Natural killer cell (primary cell): ENCODE measurements at regions not wholly inside any gene's neighbourhood (a gene's known extent, or its start where the extent isn't known, plus 50 kb on each side); places are given as distances from the start of the nearest gene placed in this dataset.

Experiments
- ATAC-seq, 3 donors: fragments of 150-1000 bp in 2 of 3; fragments of 200-7000 bp in 1 of 3; cut with Tn5 transposase; 1 replicate in 1 of 3; 2 replicates in 2 of 3; pipeline ENCODE4 v1.10.0; 2021; ENCODE audit warnings: mild to moderate bottlenecking in 2 of 3, moderate library complexity in 2 of 3
- DNase-seq, 2 donors: peaks; one replicate each; pipeline versions ENCODE4 v3.0.0 to v3.0.0-alpha.2; 2013 to 2021; ENCODE audit warnings: mixed read lengths in 1 of 2
- H3K27ac ChIP-seq: one replicate; pipeline ENCODE4 v1.5.1; 2013; ENCODE audit warnings: mild to moderate bottlenecking, low read length
- H3K27me3 ChIP-seq: one replicate; pipeline ENCODE4 v1.6.1; 2013; ENCODE audit warnings: low read length; ENCODE audit not compliant: control insufficient read depth, insufficient read depth
- H3K36me3 ChIP-seq: one replicate; pipeline ENCODE4 v1.6.1; 2013; ENCODE audit warnings: low read length; ENCODE audit not compliant: control insufficient read depth, insufficient read depth
- H3K4me1 ChIP-seq: one replicate; pipeline ENCODE4 v1.6.1; 2013; ENCODE audit warnings: low read length; ENCODE audit not compliant: control insufficient read depth, insufficient read depth
- H3K4me3 ChIP-seq: one replicate; pipeline ENCODE4 v1.5.1; 2013; ENCODE audit warnings: low read length
- H3K9me3 ChIP-seq: one replicate; pipeline ENCODE4 v1.6.1; 2013; ENCODE audit warnings: low read length; ENCODE audit not compliant: control insufficient read depth, insufficient read depth
- H3K27ac Mint-ChIP-seq, 2 donors: one replicate each; pipeline ENCODE4 v1.8.0; 2022; ENCODE audit warnings: mild to moderate bottlenecking in 2 of 2, mixed read lengths in 2 of 2, moderate library complexity in 1 of 2
- H3K27me3 Mint-ChIP-seq, 2 donors: one replicate each; pipeline ENCODE4 v1.8.0; 2022; ENCODE audit warnings: low read depth in 2 of 2, mixed read lengths in 2 of 2
- H3K36me3 Mint-ChIP-seq: one replicate; pipeline ENCODE4 v1.8.0; 2022; ENCODE audit warnings: mixed read lengths
- H3K4me1 Mint-ChIP-seq, 2 donors: one replicate each; pipeline ENCODE4 v1.8.0; 2022; ENCODE audit warnings: mixed read lengths in 2 of 2
- H3K4me3 Mint-ChIP-seq: one replicate; pipeline ENCODE4 v1.8.0; 2022; ENCODE audit warnings: mild to moderate bottlenecking, moderate library complexity, mixed read lengths
- H3K9me3 Mint-ChIP-seq, 2 donors: one replicate each; pipeline ENCODE4 v1.8.0; 2022; ENCODE audit warnings: mixed read lengths in 2 of 2
- CTCF ChIP-seq: fragments of 200-600 bp; IDR thresholded peaks from one replicate; pipeline ENCODE4 v1.8.0; 2022; ENCODE audit warnings: antibody characterized with exemption
- WGBS: methylation state at CpG from one replicate; pipeline ENCODE4 v1.1.7; 2013; ENCODE audit warnings: missing lambda C conversion rate; ENCODE audit not compliant: insufficient coverage; 5-methylcytosine and 5-hydroxymethylcytosine counted together
- intact Hi-C: fragments of 100-400 bp; cut with micrococcal nuclease; formaldehyde crosslinking; loops from one replicate; pipeline ENCODE4 v1.14.2; 2022

DNA sequence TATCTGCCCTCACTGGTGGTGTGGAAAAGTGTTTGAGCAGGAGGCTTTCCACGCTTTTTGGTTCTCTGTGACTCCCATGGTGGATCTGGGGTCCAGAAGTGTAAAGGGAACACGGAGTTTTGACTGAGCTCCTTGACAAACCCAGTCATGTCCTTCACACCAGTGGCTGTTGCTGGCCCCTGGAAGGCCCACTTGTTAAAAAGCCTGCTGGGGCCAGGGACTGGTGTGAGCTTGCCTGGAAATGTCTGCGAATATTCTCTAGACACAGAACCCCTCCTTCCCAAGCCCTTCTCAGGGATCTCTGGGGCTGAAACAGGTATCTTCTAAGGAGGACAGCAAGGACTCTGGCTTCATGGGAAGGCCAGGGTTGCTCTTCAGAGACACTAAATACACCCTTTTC is 343.0 kb downstream of the TCERG1L start:
- Histone ChIP-seq H3K36me3 (no peaks in the 10 kb centered on the region), H3K4me1 (no peaks in the 10 kb centered on the region), H3K27ac (no peak overlapping the region), H3K9me3 (no peaks in the 10 kb centered on the region), H3K27me3 (no peaks in the 10 kb centered on the region), H3K4me3 (no peak overlapping the region)
- Mint-ChIP-seq H3K4me1 (no peaks in the 10 kb centered on the region), H3K27ac (no peak overlapping the region), H3K4me3 (no peak overlapping the region), H3K36me3 (no peaks in the 10 kb centered on the region), H3K27me3 (peaks cover 0 to 2% of the 10 kb centered on the region in 2 donors), H3K9me3 (peaks cover 0 to 2% of the 10 kb centered on the region in 2 donors)
- intact Hi-C loops: no loop called here
- TF ChIP-seq CTCF: no peak
- no peak for DNase-seq
- ATAC-seq: no peak
- WGBS: 72% methylated on average over 3 of the region's 3 CpGs

GRCh38 chr10:130968964-130969363 is 342.6 kb downstream of the TCERG1L start:
- ATAC-seq (no peak), DNase-seq (no peak)
- intact Hi-C loops: no loop called here
- TF ChIP-seq CTCF: no peak
- no peaks in the 10 kb centered on the region for H3K4me1 ChIP-seq
- no peak overlapping the region for H3K27ac ChIP-seq
- H3K4me3 ChIP-seq: no peak overlapping the region
- no peaks in the 10 kb centered on the region for H3K9me3 ChIP-seq
- WGBS: 88% methylated on average over 2 of the region's 2 CpGs
- no peaks in the 10 kb centered on the region for H3K27me3 ChIP-seq
- Mint-ChIP-seq H3K4me1 (no peaks in the 10 kb centered on the region), H3K36me3 (no peaks in the 10 kb centered on the region), H3K27ac (no peak overlapping the region), H3K27me3 (peaks cover 0 to 2% of the 10 kb centered on the region in 2 donors), H3K9me3 (peaks cover 0 to 2% of the 10 kb centered on the region in 2 donors), H3K4me3 (no peak overlapping the region)
- H3K36me3 ChIP-seq: no peaks in the 10 kb centered on the region

- no peaks in the 10 kb centered on the region for H3K4me1 Mint-ChIP-seq
- H3K27ac ChIP-seq: no peak overlapping the region
- no peaks in the 10 kb centered on the region for H3K4me1 ChIP-seq
- DNase-seq (no peak), ATAC-seq (no peak)
- TF ChIP-seq CTCF: no peak
- H3K36me3 Mint-ChIP-seq: no peaks in the 10 kb centered on the region
- H3K27ac Mint-ChIP-seq: no peak overlapping the region
- H3K27me3 ChIP-seq: no peaks in the 10 kb centered on the region
- peaks cover 0 to 2% of the 10 kb centered on the region in 2 donors for H3K9me3 Mint-ChIP-seq
- H3K4me3 Mint-ChIP-seq: no peak overlapping the region
- H3K36me3 ChIP-seq: no peaks in the 10 kb centered on the region
- no peak overlapping the region for H3K4me3 ChIP-seq
- H3K9me3 ChIP-seq: no peaks in the 10 kb centered on the region
- intact Hi-C loops: no loop called here
- WGBS: 89% methylated on average over 15 of the region's 15 CpGs
- no peaks in the 10 kb centered on the region for H3K27me3 Mint-ChIP-seq
Observed at GRCh38 chr10:130969700-130970099, 341.8 kb downstream of the TCERG1L start.

GRCh38 chr10:130970341-130971122 is 341.0 kb downstream of the TCERG1L start:
- Histone ChIP-seq H3K4me3 (no peak overlapping the region), H3K4me1 (no peaks in the 10 kb centered on the region), H3K27ac (no peak overlapping the region), H3K36me3 (no peaks in the 10 kb centered on the region), H3K9me3 (no peaks in the 10 kb centered on the region), H3K27me3 (no peaks in the 10 kb centered on the region)
- ATAC-seq (no peak), DNase-seq (no peak)
- WGBS: 67% methylated on average over 8 of the region's 10 CpGs
- Mint-ChIP-seq H3K9me3 (peaks cover 0 to 2% of the 10 kb centered on the region in 2 donors), H3K4me3 (no peak overlapping the region), H3K4me1 (no peaks in the 10 kb centered on the region), H3K27ac (no peak overlapping the region), H3K36me3 (no peaks in the 10 kb centered on the region), H3K27me3 (no peaks in the 10 kb centered on the region)
- TF ChIP-seq CTCF: no peak
- intact Hi-C loops: no loop called here
